Suprapubic skin (tissue), 4 donors: ENCODE measurements at regions not wholly inside any gene's neighbourhood (a gene's known extent, or its start where the extent isn't known, plus 50 kb on each side); places are given as distances from the start of the nearest gene placed in this dataset.

Source experiments
- DNase-seq, 2 donors: peaks; one replicate each; pipeline ENCODE4 v3.0.0-alpha.2; 2019; ENCODE audit warnings: low spot score in 2 of 2
- H3K27ac ChIP-seq: fragments of 200-600 bp; sonication (generic); one replicate; pipeline ENCODE4 v1.5.1; 2019
- H3K27me3 ChIP-seq: fragments of 200-600 bp; sonication (generic); one replicate; pipeline ENCODE4 v1.5.1; 2019
- H3K36me3 ChIP-seq: fragments of 200-600 bp; sonication (generic); one replicate; pipeline ENCODE4 v1.5.1; 2019
- H3K4me1 ChIP-seq: fragments of 200-600 bp; sonication (generic); one replicate; pipeline ENCODE4 v1.5.1; 2019
- H3K4me3 ChIP-seq: fragments of 200-600 bp; sonication (generic); one replicate; pipeline ENCODE4 v1.5.1; 2019; ENCODE audit warnings: mild to moderate bottlenecking
- H3K9me3 ChIP-seq: fragments of 200-600 bp; sonication (generic); one replicate; pipeline ENCODE4 v1.5.1; 2019
- CTCF ChIP-seq, 2 donors: fragments of 200-600 bp in 1 of 2; fragments of 450-650 bp in 1 of 2; sonication (generic) in 1 of 2; IDR thresholded peaks; one replicate each; pipeline ENCODE4 v1.5.1; 2016 to 2019; ENCODE audit warnings: antibody characterized with exemption in 2 of 2, mild to moderate bottlenecking in 1 of 2, moderate library complexity in 1 of 2
- EP300 ChIP-seq: sonication (generic); formaldehyde crosslinking; IDR thresholded peaks from one replicate; pipeline ENCODE4 v1.6.1; 2017; ENCODE audit warnings: antibody characterized with exemption
- POLR2A ChIP-seq, 2 donors: fragments of 450-650 bp; IDR thresholded peaks; one replicate each; pipeline ENCODE4 v1.6.1; 2017; ENCODE audit warnings: antibody characterized with exemption in 2 of 2, mild to moderate bottlenecking in 2 of 2, moderate library complexity in 2 of 2
- POLR2AphosphoS5 ChIP-seq, 3 donors: sonication (generic); formaldehyde crosslinking; IDR thresholded peaks; one replicate each; pipeline ENCODE4 v1.6.1; 2017; ENCODE audit warnings: antibody characterized with exemption in 3 of 3
- WGBS: methylation state at CpG from one replicate; pipeline ENCODE4 v1.1.5; 2018; 5-methylcytosine and 5-hydroxymethylcytosine counted together

- Histone ChIP-seq H3K27me3 (no peaks in the 10 kb centered on the region), H3K27ac (no peak overlapping the region), H3K4me1 (no peaks in the 10 kb centered on the region), H3K9me3 (no peaks in the 10 kb centered on the region), H3K36me3 (no peaks in the 10 kb centered on the region), H3K4me3 (no peak overlapping the region)
- 72% methylated on average over 5 of the region's 5 CpGs for WGBS
- DNase-seq: no peak
- TF ChIP-seq POLR2A (IDR thresholded peaks at IDR 0.05): no peak
- TF ChIP-seq CTCF (IDR thresholded peaks at IDR 0.05): no peak
- no peak for TF ChIP-seq EP300
- TF ChIP-seq POLR2AphosphoS5 (IDR thresholded peaks at IDR 0.05): no peak
Measured at GRCh38 chr12:17060260-17060659, 454.3 kb upstream of the LMO3 start.

GRCh38 chr12:17056546-17056945 is 450.6 kb upstream of the LMO3 start:
- no peak overlapping the region for H3K4me3 ChIP-seq
- no peaks in the 10 kb centered on the region for H3K27me3 ChIP-seq
- DNase-seq: no peak
- 74% methylated on average over 2 of the region's 2 CpGs for WGBS
- TF ChIP-seq CTCF (IDR thresholded peaks at IDR 0.05): no peak
- TF ChIP-seq POLR2A (IDR thresholded peaks at IDR 0.05): no peak
- TF ChIP-seq EP300: no peak
- no peak for TF ChIP-seq POLR2AphosphoS5 (IDR thresholded peaks at IDR 0.05)
- H3K27ac ChIP-seq: no peak overlapping the region
- no peaks in the 10 kb centered on the region for H3K4me1 ChIP-seq
- no peaks in the 10 kb centered on the region for H3K9me3 ChIP-seq
- no peaks in the 10 kb centered on the region for H3K36me3 ChIP-seq

- H3K36me3 ChIP-seq: no peaks in the 10 kb centered on the region
- TF ChIP-seq POLR2A (IDR thresholded peaks at IDR 0.05) (no peak), EP300 (no peak), POLR2AphosphoS5 (IDR thresholded peaks at IDR 0.05) (no peak), CTCF (IDR thresholded peaks at IDR 0.05) (no peak)
- no peak overlapping the region for H3K4me3 ChIP-seq
- no peaks in the 10 kb centered on the region for H3K27me3 ChIP-seq
- no peaks in the 10 kb centered on the region for H3K4me1 ChIP-seq
- no peak for DNase-seq
- no peaks in the 10 kb centered on the region for H3K9me3 ChIP-seq
- no peak overlapping the region for H3K27ac ChIP-seq
Measured at GRCh38 chr12:17038923-17039322, 433.0 kb upstream of the LMO3 start.

- DNase-seq: no peak
- Histone ChIP-seq H3K36me3 (no peaks in the 10 kb centered on the region), H3K4me1 (no peaks in the 10 kb centered on the region), H3K27ac (no peak overlapping the region), H3K4me3 (no peak overlapping the region), H3K9me3 (no peaks in the 10 kb centered on the region), H3K27me3 (no peaks in the 10 kb centered on the region)
- TF ChIP-seq POLR2A (IDR thresholded peaks at IDR 0.05) (no peak), CTCF (IDR thresholded peaks at IDR 0.05) (no peak), EP300 (no peak), POLR2AphosphoS5 (IDR thresholded peaks at IDR 0.05) (no peak)
- 82% methylated on average over 5 of the region's 5 CpGs for WGBS
Measured at GRCh38 chr12:17035372-17035771, 429.4 kb upstream of the LMO3 start.

GRCh38 chr12:17030338-17030737 is 424.4 kb upstream of the LMO3 start:
- no peak for DNase-seq
- Histone ChIP-seq H3K36me3 (no peaks in the 10 kb centered on the region), H3K27ac (no peak overlapping the region), H3K27me3 (no peaks in the 10 kb centered on the region), H3K4me1 (no peaks in the 10 kb centered on the region), H3K9me3 (no peaks in the 10 kb centered on the region), H3K4me3 (no peak overlapping the region)
- WGBS: 48% methylated on average over 1 of the region's 1 CpG
- TF ChIP-seq EP300 (no peak), POLR2A (IDR thresholded peaks at IDR 0.05) (no peak), CTCF (IDR thresholded peaks at IDR 0.05) (no peak), POLR2AphosphoS5 (IDR thresholded peaks at IDR 0.05) (no peak)
